B cell (primary cell): ENCODE measurements at regions not wholly inside any gene's neighbourhood (a gene's known extent, or its start where the extent isn't known, plus 50 kb on each side); places are given as distances from the start of the nearest gene placed in this dataset.

Experiments used
- ATAC-seq: fragments of 200-7000 bp; cut with Tn5 transposase; one replicate; pipeline ENCODE4 v1.10.0; 2021; ENCODE audit warnings: low read depth, mild to moderate bottlenecking, moderate number of reproducible peaks, moderate library complexity
- CTCF ChIA-PET: fragments of 350-600 bp; sonication (Branson Sonifier 250); formaldehyde crosslinking; loops from one replicate; lab custom pipeline; 2021; ENCODE audit warnings: antibody characterized with exemption, inconsistent platforms; lab: Charles Lee
- POLR2A ChIA-PET: fragments of 350-600 bp; sonication (Branson Sonifier 250); formaldehyde crosslinking; loops from one replicate; lab custom pipeline; 2021; ENCODE audit warnings: antibody characterized with exemption; lab: Charles Lee
- DNase-seq: peaks from one replicate; pipeline ENCODE4 v3.0.0; 2013
- H2AFZ ChIP-seq: 2 replicates; pipeline ENCODE4 v1.6.1; 2012; ENCODE audit warnings: mild to moderate bottlenecking, low read depth, low read length; ENCODE audit not compliant: insufficient read depth, poor library complexity, severe bottlenecking
- H3K27ac ChIP-seq, 2 donors: 1 replicate in 1 of 2; 2 replicates in 1 of 2; pipeline ENCODE4 v1.5.1; 2012 to 2013; ENCODE audit warnings: low read length in 2 of 2, mild to moderate bottlenecking in 2 of 2, moderate library complexity in 1 of 2
- H3K27me3 ChIP-seq, 4 experiments: fragments of 200-600 bp in 1 of 4; sonication (generic) in 1 of 4; replicated peaks in 1 of 4; 1 replicate in 2 of 4; 2 replicates in 2 of 4; pipeline versions ENCODE4 v1.6.1 to v1.7.0; 2013 to 2016; ENCODE audit warnings: low read length in 3 of 4, mild to moderate bottlenecking in 2 of 4, mixed read lengths in 1 of 4, moderate library complexity in 1 of 4; ENCODE audit not compliant: insufficient read depth in 4 of 4, control insufficient read depth in 3 of 4; ENCODE audit errors: control extremely low read depth in 1 of 4
- H3K36me3 ChIP-seq, 2 experiments: replicated peaks in 1 of 2; 1 replicate in 1 of 2; 2 replicates in 1 of 2; pipeline versions ENCODE4 v1.6.1 to v1.7.1; 2013; ENCODE audit warnings: low read length in 1 of 2; ENCODE audit not compliant: insufficient read depth in 2 of 2, control insufficient read depth in 1 of 2; ENCODE audit errors: control extremely low read depth in 1 of 2, extremely low read depth in 1 of 2
- H3K4me1 ChIP-seq, 2 donors: fragments of 200-600 bp in 1 of 2; sonication (generic) in 1 of 2; 1 replicate in 1 of 2; 2 replicates in 1 of 2; pipeline versions ENCODE4 v1.5.1 to v1.6.1; 2013 to 2017; ENCODE audit warnings: low read length in 2 of 2; ENCODE audit not compliant: control insufficient read depth in 2 of 2, insufficient read depth in 2 of 2
- H3K4me2 ChIP-seq: replicated peaks from 2 replicates; pipeline ENCODE3; 2012; ENCODE audit warnings: mild to moderate bottlenecking, low read depth, low read length; ENCODE audit not compliant: poor library complexity, severe bottlenecking
- H3K4me3 ChIP-seq, 5 experiments: fragments of 200-600 bp in 1 of 5; sonication (generic) in 1 of 5; 1 replicate in 3 of 5; 2 replicates in 2 of 5; pipeline versions ENCODE4 v1.5.1 to v1.7.0; 2011 to 2016; ENCODE audit warnings: low read length in 4 of 5, mild to moderate bottlenecking in 4 of 5, low read depth in 2 of 5, control low read depth in 1 of 5, moderate library complexity in 1 of 5; ENCODE audit not compliant: insufficient read depth in 1 of 5; ENCODE audit errors: control extremely low read depth in 1 of 5, extremely low read depth in 1 of 5
- H3K79me2 ChIP-seq: fragments of 200-600 bp; sonication (generic); one replicate; pipeline ENCODE4 v1.6.0; 2016; ENCODE audit warnings: low read length; ENCODE audit not compliant: control insufficient read depth, insufficient read depth
- H3K9ac ChIP-seq: fragments of 200-600 bp; sonication (generic); 2 replicates; pipeline ENCODE4 v1.6.1; 2017; ENCODE audit warnings: mild to moderate bottlenecking, low read length, moderate library complexity
- H3K9me3 ChIP-seq, 3 donors: one replicate each; pipeline versions ENCODE4 v1.6.1 to v1.7.1; 2013; ENCODE audit warnings: low read length in 2 of 3; ENCODE audit not compliant: control insufficient read depth in 2 of 3, insufficient read depth in 1 of 3; ENCODE audit errors: control extremely low read depth in 1 of 3
- H4K20me1 ChIP-seq: 2 replicates; pipeline ENCODE4 v1.6.0; 2012; ENCODE audit warnings: mild to moderate bottlenecking, low read length; ENCODE audit not compliant: insufficient read depth, control insufficient read depth, poor library complexity, severe bottlenecking
- H3K27ac Mint-ChIP-seq: one replicate; pipeline ENCODE4 v1.8.0; 2021; ENCODE audit warnings: mixed read lengths
- H3K27me3 Mint-ChIP-seq: one replicate; pipeline ENCODE4 v1.8.0; 2021; ENCODE audit warnings: mixed read lengths
- H3K4me1 Mint-ChIP-seq: one replicate; pipeline ENCODE4 v1.8.0; 2021; ENCODE audit warnings: mixed read lengths
- H3K4me3 Mint-ChIP-seq: one replicate; pipeline ENCODE4 v1.8.0; 2021; ENCODE audit warnings: mixed read lengths
- H3K9me3 Mint-ChIP-seq: one replicate; pipeline ENCODE4 v1.8.0; 2022; ENCODE audit warnings: mixed read lengths; ENCODE audit not compliant: insufficient read depth
- EZH2 ChIP-seq: IDR thresholded peaks from 2 replicates; pipeline ENCODE4 v1.6.1; 2012; ENCODE audit warnings: borderline replicate concordance, low read depth, mild to moderate bottlenecking, moderate library complexity, low read length; ENCODE audit not compliant: insufficient read depth, poor library complexity, severe bottlenecking
- WGBS: methylation state at CpG from one replicate; pipeline ENCODE4 v1.1.5; 2013; ENCODE audit warnings: missing lambda C conversion rate; ENCODE audit not compliant: insufficient coverage; 5-methylcytosine and 5-hydroxymethylcytosine counted together
- intact Hi-C: fragments of 100-400 bp; cut with micrococcal nuclease; formaldehyde crosslinking; loops from one replicate; pipeline ENCODE4 v1.10.0; 2022
- TF ChIP-seq, protein P1 (sequence below): fragments of 200-600 bp; IDR thresholded peaks from one replicate; pipeline ENCODE4 v1.8.0; 2022; ENCODE audit warnings: antibody characterized with exemption, mild to moderate bottlenecking

DNA sequence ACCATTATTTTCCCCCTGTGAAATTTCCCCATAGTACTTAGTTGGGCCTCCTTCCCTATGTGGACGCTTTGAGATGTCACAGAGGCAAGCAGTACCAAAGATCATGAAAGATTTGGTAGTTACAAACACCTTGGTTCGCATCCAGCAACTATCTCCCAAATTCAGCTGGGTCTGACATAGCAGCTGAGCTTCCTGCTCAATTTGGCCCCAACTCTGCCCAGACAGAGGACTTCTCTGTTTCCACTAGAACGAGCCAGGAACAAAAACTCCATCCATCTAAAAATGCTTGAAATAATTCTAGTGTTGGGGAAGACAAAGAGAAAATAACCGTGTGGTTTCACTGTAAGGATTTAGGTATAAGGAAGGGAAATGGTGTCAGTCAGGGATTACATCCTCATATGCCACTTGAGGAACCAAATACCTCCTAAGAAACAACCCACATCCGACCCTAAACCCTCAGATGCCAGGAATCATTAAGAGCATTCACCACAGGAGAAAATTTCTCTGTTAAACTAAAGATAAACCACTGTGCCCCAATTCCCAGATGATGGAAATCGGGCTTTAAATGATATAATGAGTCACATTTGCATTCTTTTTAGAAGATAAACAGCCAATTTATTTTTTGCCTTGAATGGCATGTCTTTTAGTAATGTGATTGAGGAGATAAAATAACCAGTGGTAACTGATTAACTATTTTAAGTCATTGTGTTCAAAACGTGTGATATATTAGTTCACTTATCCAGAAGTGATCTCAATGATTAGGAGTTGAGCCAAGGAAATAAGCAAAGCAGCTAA lies 103.7 kb upstream of the IFNG-AS1 start:
- Histone ChIP-seq H3K4me3 (no peak overlapping the region), H3K27ac (no peak overlapping the region), H3K79me2 (no peaks in the 10 kb centered on the region), H3K9ac (no peak overlapping the region), H3K9me3 (no peaks in the 10 kb centered on the region), H4K20me1 (no peaks in the 10 kb centered on the region), H3K36me3 (no peaks in the 10 kb centered on the region), H3K4me2 (no peak overlapping the region), H3K4me1 (no peaks in the 10 kb centered on the region), H2AFZ (no peak overlapping the region), H3K27me3 (no peaks in the 10 kb centered on the region)
- TF ChIP-seq EZH2 = no peak
- TF ChIP-seq, protein P1, sequence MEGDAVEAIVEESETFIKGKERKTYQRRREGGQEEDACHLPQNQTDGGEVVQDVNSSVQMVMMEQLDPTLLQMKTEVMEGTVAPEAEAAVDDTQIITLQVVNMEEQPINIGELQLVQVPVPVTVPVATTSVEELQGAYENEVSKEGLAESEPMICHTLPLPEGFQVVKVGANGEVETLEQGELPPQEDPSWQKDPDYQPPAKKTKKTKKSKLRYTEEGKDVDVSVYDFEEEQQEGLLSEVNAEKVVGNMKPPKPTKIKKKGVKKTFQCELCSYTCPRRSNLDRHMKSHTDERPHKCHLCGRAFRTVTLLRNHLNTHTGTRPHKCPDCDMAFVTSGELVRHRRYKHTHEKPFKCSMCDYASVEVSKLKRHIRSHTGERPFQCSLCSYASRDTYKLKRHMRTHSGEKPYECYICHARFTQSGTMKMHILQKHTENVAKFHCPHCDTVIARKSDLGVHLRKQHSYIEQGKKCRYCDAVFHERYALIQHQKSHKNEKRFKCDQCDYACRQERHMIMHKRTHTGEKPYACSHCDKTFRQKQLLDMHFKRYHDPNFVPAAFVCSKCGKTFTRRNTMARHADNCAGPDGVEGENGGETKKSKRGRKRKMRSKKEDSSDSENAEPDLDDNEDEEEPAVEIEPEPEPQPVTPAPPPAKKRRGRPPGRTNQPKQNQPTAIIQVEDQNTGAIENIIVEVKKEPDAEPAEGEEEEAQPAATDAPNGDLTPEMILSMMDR = no peak
- POLR2A ChIA-PET = no interaction called here
- DNase-seq = no peak
- Mint-ChIP-seq H3K27me3 (peaks cover 48% of the 10 kb centered on the region), H3K9me3 (no peaks in the 10 kb centered on the region), H3K27ac (no peak overlapping the region), H3K4me1 (no peaks in the 10 kb centered on the region), H3K4me3 (no peak overlapping the region)
- CTCF ChIA-PET = interaction anchor here (0.6 kb wide), 1 partner anchor 530 kb away, joined by 3 read pairs; no protein-coding TSS in a partner anchor
- intact Hi-C loops = no loop called here
- ATAC-seq = no peak
- 100% methylated on average over 1 of the region's 7 CpGs for WGBS

DNA sequence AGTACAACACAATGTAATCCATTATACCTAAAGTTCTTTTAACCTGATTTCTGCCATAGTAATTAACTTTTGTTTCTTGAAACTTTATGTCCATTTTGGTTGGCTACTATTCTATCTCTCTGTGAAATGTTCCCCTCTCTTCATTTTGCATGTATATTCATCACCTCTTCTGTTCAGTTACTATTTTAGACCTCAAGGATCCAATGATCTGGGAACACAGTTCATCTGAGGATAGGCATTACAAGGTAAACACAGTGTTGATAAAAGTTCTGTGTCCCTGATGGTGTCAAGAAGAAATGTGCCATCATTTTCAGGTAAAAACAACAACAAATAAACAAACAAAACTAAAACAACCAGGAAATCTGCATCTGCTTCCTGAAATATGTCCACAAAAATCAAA lies 102.2 kb upstream of the IFNG-AS1 start:
- H3K4me3 ChIP-seq = no peak overlapping the region
- intact Hi-C loops = no loop called here
- Mint-ChIP-seq H3K4me1 (no peaks in the 10 kb centered on the region), H3K27me3 (peaks cover 48% of the 10 kb centered on the region), H3K4me3 (no peak overlapping the region), H3K27ac (no peak overlapping the region), H3K9me3 (no peaks in the 10 kb centered on the region)
- H3K9ac ChIP-seq = no peak overlapping the region
- no peak overlapping the region for H3K4me2 ChIP-seq
- no peaks in the 10 kb centered on the region for H3K79me2 ChIP-seq
- DNase-seq (no peak), ATAC-seq (no peak)
- H3K27ac ChIP-seq = no peak overlapping the region
- ChIA-PET CTCF (no interaction called here), POLR2A (no interaction called here)
- H2AFZ ChIP-seq = no peak overlapping the region
- TF ChIP-seq, protein P1 = no peak
- TF ChIP-seq EZH2 = no peak
- H3K27me3 ChIP-seq = no peaks in the 10 kb centered on the region
- no peaks in the 10 kb centered on the region for H3K4me1 ChIP-seq
- no peaks in the 10 kb centered on the region for H3K36me3 ChIP-seq
- H3K9me3 ChIP-seq = no peaks in the 10 kb centered on the region
- no peaks in the 10 kb centered on the region for H4K20me1 ChIP-seq
